Spinal cord (tissue), 9 donors: ENCODE measurements at regions not wholly inside any gene's neighbourhood (a gene's known extent, or its start where the extent isn't known, plus 50 kb on each side); places are given as distances from the start of the nearest gene placed in this dataset.

Experiments
- DNase-seq, 6 donors: peaks; one replicate each; pipeline versions ENCODE4 v3.0.0 to v3.0.0-alpha.2; 2013 to 2015; ENCODE audit warnings: low spot score in 6 of 6, low read depth in 4 of 6
- H3K27ac ChIP-seq: one replicate; pipeline ENCODE4 v1.5.1; 2013; ENCODE audit warnings: low read depth, low read length, control low read depth
- H3K27me3 ChIP-seq: one replicate; pipeline ENCODE4 v1.6.1; 2013; ENCODE audit warnings: low read length; ENCODE audit not compliant: control insufficient read depth, insufficient read depth
- H3K36me3 ChIP-seq: one replicate; pipeline ENCODE4 v1.6.1; 2013; ENCODE audit warnings: low read length; ENCODE audit not compliant: control insufficient read depth, insufficient read depth
- H3K4me1 ChIP-seq: one replicate; pipeline ENCODE4 v1.6.1; 2013; ENCODE audit warnings: low read length; ENCODE audit not compliant: control insufficient read depth, insufficient read depth
- H3K4me3 ChIP-seq: one replicate; pipeline ENCODE4 v1.5.1; 2013; ENCODE audit warnings: low read depth, low read length, control low read depth
- H3K9me3 ChIP-seq: one replicate; pipeline ENCODE4 v1.6.1; 2013; ENCODE audit warnings: low read length; ENCODE audit not compliant: control insufficient read depth, insufficient read depth
- WGBS: methylation state at CpG from one replicate; pipeline ENCODE4 v1.1.5; 2013; ENCODE audit warnings: missing lambda C conversion rate; ENCODE audit not compliant: insufficient coverage; 5-methylcytosine and 5-hydroxymethylcytosine counted together
- donor health status: healthy.

- H3K9me3 ChIP-seq = no peaks in the 10 kb centered on the region
- H3K4me1 ChIP-seq = peaks cover 7% of the 10 kb centered on the region
- no peak overlapping the region for H3K4me3 ChIP-seq
- H3K27ac ChIP-seq = no peak overlapping the region
- WGBS = 100% methylated on average over 1 of the region's 4 CpGs
- DNase-seq = no peak
- H3K27me3 ChIP-seq = no peaks in the 10 kb centered on the region
- H3K36me3 ChIP-seq = no peaks in the 10 kb centered on the region
These were observed 146.4 kb upstream of the UBASH3B start for GRCh38 chr11:122509091-122509490.

DNA sequence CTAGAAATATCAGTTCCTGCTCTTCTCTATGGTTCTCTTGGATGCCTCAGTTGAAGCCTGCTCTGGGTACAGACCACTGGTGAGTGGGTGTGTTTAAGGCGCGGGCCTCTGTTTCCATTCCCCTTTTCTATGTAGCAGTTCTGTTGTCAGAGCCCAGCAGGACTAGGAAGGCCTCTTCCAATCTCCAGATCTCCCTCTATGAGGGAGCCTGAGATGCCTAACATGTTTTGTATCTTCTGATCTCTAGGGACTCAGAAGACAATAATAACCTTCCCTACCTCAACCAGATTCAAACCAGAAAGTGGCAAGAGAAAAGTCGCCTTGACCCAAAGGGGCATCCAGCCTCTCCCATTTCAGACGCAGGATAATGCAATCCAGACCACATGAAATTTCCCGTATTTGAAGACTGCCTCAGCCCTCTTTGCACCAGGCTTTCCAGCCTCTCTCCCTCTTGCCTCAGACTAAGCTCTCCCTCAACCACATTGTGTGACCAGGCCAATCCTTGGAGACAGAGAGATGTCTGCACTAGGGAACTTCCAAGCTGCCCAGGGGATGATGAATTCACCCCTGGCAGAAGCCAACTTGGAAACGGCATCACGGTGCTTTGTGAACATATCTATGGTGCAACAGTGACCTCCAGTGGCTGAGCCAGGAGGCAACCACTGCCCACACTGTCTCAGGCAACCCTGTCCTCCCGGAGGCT lies 150.1 kb upstream of the UBASH3B start:
- H3K4me1 ChIP-seq = peaks cover 7% of the 10 kb centered on the region
- H3K4me3 ChIP-seq = no peak overlapping the region
- H3K27ac ChIP-seq = peak overlapping the region; percentile 64
- DNase-seq = peak; percentile 82 to 97 (median 88)
- no peaks in the 10 kb centered on the region for H3K9me3 ChIP-seq
- no peaks in the 10 kb centered on the region for H3K36me3 ChIP-seq
- 36% methylated on average over 5 of the region's 8 CpGs for WGBS
- no peaks in the 10 kb centered on the region for H3K27me3 ChIP-seq

- no peaks in the 10 kb centered on the region for H3K4me1 ChIP-seq
- H3K9me3 ChIP-seq = no peaks in the 10 kb centered on the region
- H3K27ac ChIP-seq = no peak overlapping the region
- DNase-seq = peak in 1 of 6 donors; percentile 41
- no peaks in the 10 kb centered on the region for H3K27me3 ChIP-seq
- no peak overlapping the region for H3K4me3 ChIP-seq
- no CpG with 5 or more reads among the region's 2 CpGs for WGBS
- no peaks in the 10 kb centered on the region for H3K36me3 ChIP-seq
These were observed 161.3 kb upstream of the UBASH3B start for GRCh38 chr11:122494221-122494620.

- H3K4me3 ChIP-seq = no peak overlapping the region
- H3K27ac ChIP-seq = peak overlapping the region; percentile 29
- H3K9me3 ChIP-seq = no peaks in the 10 kb centered on the region
- no peaks in the 10 kb centered on the region for H3K36me3 ChIP-seq
- peak in 1 of 6 donors; percentile 45 for DNase-seq
- WGBS = no CpG with 5 or more reads among the region's 3 CpGs
- no peaks in the 10 kb centered on the region for H3K27me3 ChIP-seq
- H3K4me1 ChIP-seq = no peaks in the 10 kb centered on the region
These were observed 164.0 kb upstream of the UBASH3B start for GRCh38 chr11:122491509-122491908.

- H3K36me3 ChIP-seq = no peaks in the 10 kb centered on the region
- no peaks in the 10 kb centered on the region for H3K27me3 ChIP-seq
- no peaks in the 10 kb centered on the region for H3K4me1 ChIP-seq
- no peak for DNase-seq
- no peaks in the 10 kb centered on the region for H3K9me3 ChIP-seq
- H3K27ac ChIP-seq = no peak overlapping the region
- 100% methylated on average over 3 of the region's 8 CpGs for WGBS
- H3K4me3 ChIP-seq = no peak overlapping the region
These were observed 166.4 kb upstream of the UBASH3B start for GRCh38 chr11:122488892-122489706.

- peaks cover 3% of the 10 kb centered on the region for H3K9me3 ChIP-seq
- H3K27me3 ChIP-seq = no peaks in the 10 kb centered on the region
- DNase-seq = no peak
- no peaks in the 10 kb centered on the region for H3K4me1 ChIP-seq
- H3K36me3 ChIP-seq = no peaks in the 10 kb centered on the region
- WGBS = 100% methylated on average over 1 of the region's 3 CpGs
- H3K4me3 ChIP-seq = no peak overlapping the region
- no peak overlapping the region for H3K27ac ChIP-seq
These were observed 167.9 kb upstream of the UBASH3B start for GRCh38 chr11:122487669-122488068.

GRCh38 chr11:122486793-122487495 lies 168.6 kb upstream of the UBASH3B start:
- DNase-seq = no peak
- H3K4me1 ChIP-seq = no peaks in the 10 kb centered on the region
- WGBS = 95% methylated on average over 2 of the region's 5 CpGs

DNA sequence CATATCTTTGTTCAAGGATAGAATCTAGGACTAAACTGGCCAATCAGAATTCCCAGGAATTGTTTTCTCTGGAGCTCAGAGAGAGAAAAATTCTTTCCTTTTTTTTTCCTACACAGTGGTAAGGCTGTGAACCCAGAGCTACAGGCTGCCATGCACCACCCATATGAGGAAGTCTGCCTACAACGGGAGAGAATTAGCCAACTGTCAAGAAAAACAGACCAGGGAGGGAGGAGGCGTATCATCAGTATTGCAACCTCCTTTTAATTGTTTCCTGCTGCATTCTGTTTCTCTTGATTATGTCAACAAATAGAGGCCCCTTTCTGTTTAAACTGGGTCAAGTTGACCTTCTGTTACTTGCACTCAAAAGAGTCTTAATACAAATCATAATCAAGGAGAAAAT lies 176.5 kb upstream of the UBASH3B start:
- no peak overlapping the region for H3K4me3 ChIP-seq
- WGBS = no CpG with 5 or more reads among the region's 2 CpGs
- H3K27ac ChIP-seq = no peak overlapping the region
- no peaks in the 10 kb centered on the region for H3K36me3 ChIP-seq
- no peaks in the 10 kb centered on the region for H3K4me1 ChIP-seq
- H3K9me3 ChIP-seq = peaks cover 3% of the 10 kb centered on the region
- no peaks in the 10 kb centered on the region for H3K27me3 ChIP-seq
- no peak for DNase-seq

More at GRCh38 chr11:122486793-122487495, 168.6 kb upstream of the UBASH3B start:
- H3K36me3 ChIP-seq = no peaks in the 10 kb centered on the region
- H3K9me3 ChIP-seq = peaks cover 3% of the 10 kb centered on the region
- no peak overlapping the region for H3K4me3 ChIP-seq
- no peaks in the 10 kb centered on the region for H3K27me3 ChIP-seq
- no peak overlapping the region for H3K27ac ChIP-seq

DNA sequence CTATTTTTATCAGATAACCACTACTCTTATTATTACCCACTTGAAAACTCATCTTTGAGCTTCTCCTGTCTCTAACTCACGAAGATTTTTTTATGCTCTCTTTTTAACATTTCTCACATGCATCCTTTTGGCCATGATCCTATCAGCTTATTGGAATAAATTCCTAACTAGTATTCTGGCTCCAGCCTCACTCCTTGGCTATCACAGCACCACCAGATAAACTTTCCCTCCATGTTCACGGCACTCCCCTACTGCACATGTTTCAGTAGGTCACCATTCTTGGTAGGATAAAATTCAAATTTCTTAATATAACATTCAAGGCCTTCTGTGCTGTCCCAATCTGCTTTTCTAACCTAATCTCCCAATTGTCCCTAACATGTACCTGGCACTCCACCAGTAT lies 186.6 kb upstream of the UBASH3B start:
- Histone ChIP-seq H3K9me3 (peaks cover 3% of the 10 kb centered on the region), H3K4me1 (no peaks in the 10 kb centered on the region), H3K36me3 (no peaks in the 10 kb centered on the region), H3K27ac (no peak overlapping the region), H3K4me3 (no peak overlapping the region), H3K27me3 (no peaks in the 10 kb centered on the region)
- WGBS = 93% methylated on average over 1 of the region's 2 CpGs
- no peak for DNase-seq
